ENCODE measurements at regions not wholly inside any gene's neighbourhood (a gene's known extent, or its start where the extent isn't known, plus 50 kb on each side); places are given as distances from the start of the nearest gene placed in this dataset.

GRCh38 chr9:119810645-119811429 lies 441.6 kb upstream of the BRINP1 start:
- DNase-seq = no peak

GRCh38 chr9:119803679-119804078 lies 434.4 kb upstream of the BRINP1 start:
- DNase-seq = no peak

- no peak for DNase-seq
These were observed 433.4 kb upstream of the BRINP1 start for GRCh38 chr9:119802621-119803020.

- DNase-seq = no peak
These were observed 432.9 kb upstream of the BRINP1 start for GRCh38 chr9:119802133-119802532.

GRCh38 chr9:119801311-119801710 lies 432.1 kb upstream of the BRINP1 start:
- no peak for DNase-seq

- no peak for DNase-seq
These were observed 426.2 kb upstream of the BRINP1 start for GRCh38 chr9:119795395-119795794.

GRCh38 chr9:119794836-119795235 lies 425.6 kb upstream of the BRINP1 start:
- no peak for DNase-seq

- DNase-seq = no peak
These were observed 424.0 kb upstream of the BRINP1 start for GRCh38 chr9:119793218-119793617.

GRCh38 chr9:119792242-119792641 lies 423.0 kb upstream of the BRINP1 start:
- DNase-seq = no peak

- DNase-seq = no peak
These were observed 420.8 kb upstream of the BRINP1 start for GRCh38 chr9:119789987-119790386.

- DNase-seq = no peak
These were observed 419.7 kb upstream of the BRINP1 start for GRCh38 chr9:119788921-119789320.

GRCh38 chr9:119781886-119782285 lies 412.7 kb upstream of the BRINP1 start:
- DNase-seq = no peak

GRCh38 chr9:119775410-119775809 lies 406.2 kb upstream of the BRINP1 start:
- no peak for DNase-seq

- no peak for DNase-seq
These were observed 404.6 kb upstream of the BRINP1 start for GRCh38 chr9:119773823-119774222.

GRCh38 chr9:119771341-119771740 lies 402.1 kb upstream of the BRINP1 start:
- no peak for DNase-seq

- no peak for DNase-seq
These were observed 399.0 kb upstream of the BRINP1 start for GRCh38 chr9:119768266-119768665.

- DNase-seq = no peak
These were observed 396.5 kb upstream of the BRINP1 start for GRCh38 chr9:119765632-119766175.

GRCh38 chr9:119763260-119763659 lies 394.0 kb upstream of the BRINP1 start:
- no peak for DNase-seq

GRCh38 chr9:119761812-119762211 lies 392.6 kb upstream of the BRINP1 start:
- DNase-seq = no peak

- no peak for DNase-seq
These were observed 389.8 kb upstream of the BRINP1 start for GRCh38 chr9:119758990-119759389.

- no peak for DNase-seq
These were observed 389.0 kb upstream of the BRINP1 start for GRCh38 chr9:119758241-119758640.

- no peak for DNase-seq
These were observed 370.2 kb upstream of the BRINP1 start for GRCh38 chr9:119739476-119739875.

- DNase-seq = no peak
These were observed 367.5 kb upstream of the BRINP1 start for GRCh38 chr9:119736491-119737454.

GRCh38 chr9:119727988-119728387 lies 358.8 kb upstream of the BRINP1 start:
- DNase-seq = no peak
